CD14-positive monocyte (primary cell): ENCODE measurements at regions not wholly inside any gene's neighbourhood (a gene's known extent, or its start where the extent isn't known, plus 50 kb on each side); places are given as distances from the start of the nearest gene placed in this dataset.
"Not testable (repeated sequence)": the region's sequence is repeated elsewhere in the genome, so short reads cannot be mapped to it uniquely, and the experiment has no call there.

Source experiments
- DNase-seq, 3 donors: peaks; one replicate each; pipeline ENCODE4 v3.0.0-alpha.2; 2011 to 2022
- H2AFZ ChIP-seq: 2 replicates; pipeline ENCODE4 v1.6.0; 2012; ENCODE audit warnings: mild to moderate bottlenecking, low read depth, low read length, inconsistent platforms; ENCODE audit not compliant: insufficient read depth, poor library complexity, severe bottlenecking
- H3K27ac ChIP-seq, 2 donors: 1 replicate in 1 of 2; 2 replicates in 1 of 2; pipeline ENCODE4 v1.5.1; 2012 to 2013; ENCODE audit warnings: low read length in 2 of 2, control low read depth in 1 of 2, inconsistent platforms in 1 of 2, low read depth in 1 of 2, mild to moderate bottlenecking in 1 of 2
- H3K27me3 ChIP-seq, 2 donors: one replicate each; pipeline versions ENCODE4 v1.6.0 to v1.6.1; 2011 to 2013; ENCODE audit warnings: low read length in 2 of 2; ENCODE audit not compliant: control insufficient read depth in 2 of 2, insufficient read depth in 2 of 2
- H3K36me3 ChIP-seq, 2 donors: replicated peaks in 1 of 2; 1 replicate in 1 of 2; 2 replicates in 1 of 2; pipeline versions ENCODE4 v1.5.1 to v1.6.1; 2012 to 2013; ENCODE audit warnings: low read length in 2 of 2, control low read depth in 1 of 2, inconsistent platforms in 1 of 2, mild to moderate bottlenecking in 1 of 2; ENCODE audit not compliant: insufficient read depth in 2 of 2, control insufficient read depth in 1 of 2
- H3K4me1 ChIP-seq, 2 donors: 1 replicate in 1 of 2; 2 replicates in 1 of 2; pipeline versions ENCODE4 v1.5.1 to v1.6.1; 2012 to 2013; ENCODE audit warnings: low read length in 2 of 2, control low read depth in 1 of 2, inconsistent platforms in 1 of 2, mild to moderate bottlenecking in 1 of 2, moderate library complexity in 1 of 2; ENCODE audit not compliant: insufficient read depth in 2 of 2, control insufficient read depth in 1 of 2
- H3K4me2 ChIP-seq: replicated peaks from 2 replicates; pipeline ENCODE3; 2012; ENCODE audit warnings: low read length, moderate library complexity, mild to moderate bottlenecking; ENCODE audit not compliant: poor library complexity, severe bottlenecking; ENCODE audit errors: extremely low read depth
- H3K4me3 ChIP-seq, 3 experiments: fragments of 200-600 bp in 1 of 3; sonication (generic) in 1 of 3; replicated peaks in 1 of 3; 1 replicate in 2 of 3; 2 replicates in 1 of 3; pipeline ENCODE4 v1.5.1; 2011 to 2013; ENCODE audit warnings: low read length in 3 of 3, mild to moderate bottlenecking in 3 of 3, control low read depth in 2 of 3, low read depth in 2 of 3, inconsistent platforms in 1 of 3, moderate library complexity in 1 of 3
- H3K79me2 ChIP-seq: 2 replicates; pipeline ENCODE4 v1.6.0; 2012; ENCODE audit warnings: mild to moderate bottlenecking, control low read depth, inconsistent platforms, low read length, moderate library complexity; ENCODE audit not compliant: insufficient read depth
- H3K9ac ChIP-seq: 2 replicates; pipeline ENCODE4 v1.6.0; 2017; ENCODE audit warnings: low read length, mild to moderate bottlenecking; ENCODE audit not compliant: insufficient read depth, poor library complexity, severe bottlenecking
- H3K9me3 ChIP-seq, 2 donors: replicated peaks in 1 of 2; 1 replicate in 1 of 2; 2 replicates in 1 of 2; pipeline versions ENCODE4 v1.5.1 to v1.6.1; 2012 to 2013; ENCODE audit warnings: low read length in 2 of 2, control low read depth in 1 of 2; ENCODE audit not compliant: control insufficient read depth in 1 of 2, insufficient read depth in 1 of 2
- H4K20me1 ChIP-seq: 2 replicates; pipeline ENCODE4 v1.6.0; 2012; ENCODE audit warnings: mild to moderate bottlenecking, low read length, control low read depth, moderate library complexity; ENCODE audit not compliant: insufficient read depth
- H3K27ac Mint-ChIP-seq, 7 donors: one replicate each; pipeline ENCODE4 v1.8.0; 2020; ENCODE audit warnings: mild to moderate bottlenecking in 7 of 7, mixed read lengths in 7 of 7, moderate library complexity in 6 of 7, inconsistent platforms in 2 of 7
- H3K27me3 Mint-ChIP-seq, 3 donors: one replicate each; pipeline ENCODE4 v1.8.0; 2021 to 2022; ENCODE audit warnings: low read depth in 3 of 3, mild to moderate bottlenecking in 3 of 3, mixed read lengths in 3 of 3, moderate library complexity in 3 of 3, inconsistent platforms in 1 of 3
- H3K36me3 Mint-ChIP-seq, 2 donors: one replicate each; pipeline ENCODE4 v1.8.0; 2020; ENCODE audit warnings: mixed read lengths in 2 of 2, inconsistent platforms in 1 of 2, mild to moderate bottlenecking in 1 of 2
- H3K4me1 Mint-ChIP-seq: one replicate; pipeline ENCODE4 v1.8.0; 2020; ENCODE audit warnings: mild to moderate bottlenecking, mixed read lengths
- H3K4me3 Mint-ChIP-seq, 2 donors: one replicate each; pipeline ENCODE4 v1.8.0; 2020; ENCODE audit warnings: mild to moderate bottlenecking in 2 of 2, mixed read lengths in 2 of 2, moderate library complexity in 1 of 2
- H3K9me3 Mint-ChIP-seq, 7 donors: one replicate each; pipeline ENCODE4 v1.8.0; 2020 to 2022; ENCODE audit warnings: mixed read lengths in 7 of 7, mild to moderate bottlenecking in 6 of 7, moderate library complexity in 6 of 7, inconsistent platforms in 2 of 7
- CTCF ChIP-seq: fragments of 200-600 bp; IDR thresholded peaks from one replicate; pipeline ENCODE4 v1.8.0; 2022; ENCODE audit warnings: antibody characterized with exemption, mild to moderate bottlenecking
- WGBS: methylation state at CpG from one replicate; pipeline ENCODE4 v1.1.5; 2013; ENCODE audit warnings: missing lambda C conversion rate; ENCODE audit not compliant: insufficient coverage; 5-methylcytosine and 5-hydroxymethylcytosine counted together
- intact Hi-C, 2 donors: fragments of 100-400 bp; cut with micrococcal nuclease; formaldehyde crosslinking; loops; one replicate each; pipeline versions ENCODE4 v1.15.0 to v1.15.1; 2023

GRCh38 chr7:81064426-81064825 is 145.6 kb upstream of the SEMA3C start:
- Mint-ChIP-seq H3K4me1 (no peaks in the 10 kb centered on the region), H3K4me3 (no peak overlapping the region), H3K9me3 (peaks cover 0 to 4% (median 1%) of the 10 kb centered on the region in 7 donors), H3K27me3 (peaks cover 0 to under 1% (median 0%) of the 10 kb centered on the region in 3 donors), H3K27ac (no peak overlapping the region), H3K36me3 (no peaks in the 10 kb centered on the region)
- H3K4me3 ChIP-seq, result no peak overlapping the region
- no peak overlapping the region for H3K27ac ChIP-seq
- no peaks in the 10 kb centered on the region for H3K4me1 ChIP-seq
- H3K4me2 ChIP-seq, result no peak overlapping the region
- DNase-seq, result no peak
- no peaks in the 10 kb centered on the region for H3K36me3 ChIP-seq
- TF ChIP-seq CTCF, result no peak
- no peak overlapping the region for H2AFZ ChIP-seq
- no peaks in the 10 kb centered on the region for H3K79me2 ChIP-seq
- intact Hi-C loops, result no loop called here
- no peaks in the 10 kb centered on the region for H4K20me1 ChIP-seq
- no peak overlapping the region for H3K9ac ChIP-seq
- WGBS, result 100% methylated on average over 1 of the region's 1 CpG
- peaks cover 0 to 2% of the 10 kb centered on the region in 2 donors for H3K9me3 ChIP-seq
- H3K27me3 ChIP-seq, result no peaks in the 10 kb centered on the region

DNA sequence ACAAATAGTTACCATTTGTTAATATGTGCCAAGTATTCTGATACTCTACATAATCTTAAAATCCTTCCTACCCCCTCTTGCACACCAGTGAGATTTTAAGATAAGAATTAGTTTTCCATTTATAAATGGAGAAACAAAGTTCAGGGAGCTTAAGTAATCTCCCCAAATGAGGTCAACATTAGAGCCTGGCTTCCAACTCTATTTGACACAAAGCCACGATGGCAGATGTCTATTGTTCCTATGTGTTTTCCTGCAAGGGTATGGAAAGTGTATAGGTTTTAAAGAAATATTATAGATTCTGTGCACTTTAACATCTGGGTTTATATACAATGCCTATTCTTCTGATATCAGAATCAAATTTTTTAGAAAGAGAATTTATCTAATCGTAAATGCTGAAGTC is 143.9 kb upstream of the SEMA3C start:
- no peak for DNase-seq
- Mint-ChIP-seq H3K36me3 (no peaks in the 10 kb centered on the region), H3K27me3 (no peaks in the 10 kb centered on the region), H3K4me1 (no peaks in the 10 kb centered on the region), H3K27ac (no peak overlapping the region), H3K9me3 (peaks cover 0 to 5% (median 2%) of the 10 kb centered on the region in 7 donors), H3K4me3 (no peak overlapping the region)
- TF ChIP-seq CTCF, result no peak
- no peaks in the 10 kb centered on the region for H3K36me3 ChIP-seq
- H3K79me2 ChIP-seq, result no peaks in the 10 kb centered on the region
- no peaks in the 10 kb centered on the region for H4K20me1 ChIP-seq
- H3K4me3 ChIP-seq, result no peak overlapping the region
- H2AFZ ChIP-seq, result no peak overlapping the region
- H3K27ac ChIP-seq, result no peak overlapping the region
- intact Hi-C loops, result no loop called here
- no peak overlapping the region for H3K4me2 ChIP-seq
- no peaks in the 10 kb centered on the region for H3K9me3 ChIP-seq
- H3K27me3 ChIP-seq, result no peaks in the 10 kb centered on the region
- H3K4me1 ChIP-seq, result no peaks in the 10 kb centered on the region
- H3K9ac ChIP-seq, result no peak overlapping the region
- no CpG with 5 or more reads among the region's 2 CpGs for WGBS

- H3K4me3 ChIP-seq, H3K27me3 Mint-ChIP-seq, intact Hi-C loops, H4K20me1 ChIP-seq, H3K9ac ChIP-seq, H3K27ac ChIP-seq, H2AFZ ChIP-seq, H3K36me3 ChIP-seq, H3K79me2 ChIP-seq, H3K4me1 Mint-ChIP-seq, H3K9me3 ChIP-seq, H3K4me1 ChIP-seq, H3K4me2 ChIP-seq, DNase-seq, H3K4me3 Mint-ChIP-seq, H3K36me3 Mint-ChIP-seq, H3K27ac Mint-ChIP-seq, H3K27me3 ChIP-seq: not testable (repeated sequence)
- 94% methylated on average over 15 of the region's 19 CpGs for WGBS
- peaks cover 7 to 17% (median 11%) of the 10 kb centered on the region in 7 donors for H3K9me3 Mint-ChIP-seq
Measured at GRCh38 chr7:81057469-81057868, 138.6 kb upstream of the SEMA3C start.
